HCT116 (cell line): ENCODE measurements at regions not wholly inside any gene's neighbourhood (a gene's known extent, or its start where the extent isn't known, plus 50 kb on each side); places are given as distances from the start of the nearest gene placed in this dataset.

Source experiments
- ATAC-seq: fragments of 200-7000 bp; cut with Tn5 transposase; 2 replicates; pipeline ENCODE4 v1.9.1; 2020; ENCODE audit warnings: mild to moderate bottlenecking, moderate library complexity
- BruUV-seq: library from RNA; stranded (reverse); fragments of 400-500 nt; replicated peaks from 2 replicates; lab custom pipeline; 2021; lab: Mats Ljungman, UMichigan
- CTCF ChIA-PET: fragments of 300-600 bp; sonication (Branson Sonifier 250); formaldehyde crosslinking; loops from one replicate; lab custom pipeline; 2021; ENCODE audit warnings: antibody characterized with exemption; lab: Charles Lee
- POLR2A ChIA-PET: fragments of 300-600, 350-600 bp; sonication (Branson Sonifier 250); formaldehyde crosslinking; loops from one replicate; lab custom pipeline; 2021; ENCODE audit warnings: antibody characterized with exemption; lab: Charles Lee
- RAD21 ChIA-PET, 2 experiments: fragments of 300-600 bp; sonication (Branson Sonifier 250); formaldehyde crosslinking; loops; one replicate each; lab custom pipeline; 2023; ENCODE audit warnings: low total read pairs in 2 of 2; ENCODE audit not compliant: uncharacterized antibody in 2 of 2, unreplicated experiment in 2 of 2, low non-redundant PET in 1 of 2; lab: Charles Lee
- DNase-seq: peaks from one replicate; pipeline ENCODE4 v3.0.0-alpha.2; 2010; ENCODE audit warnings: low read depth, low spot score
- H2AFZ ChIP-seq: fragments of 200-600 bp; shearing (Covaris generic), sonication (generic); 2 replicates; pipeline ENCODE4 v1.6.1; 2017; ENCODE audit warnings: low read depth, mixed run types, mixed read lengths, antibody characterized with exemption, low read length; ENCODE audit not compliant: poor library complexity, severe bottlenecking
- H3K27ac ChIP-seq: 2 replicates; pipeline ENCODE4 v1.5.1; 2012; ENCODE audit warnings: low read depth, low read length
- H3K27me3 ChIP-seq: fragments of 200-600 bp; sonication (generic); 2 replicates; pipeline ENCODE4 v1.6.1; 2016; ENCODE audit warnings: mixed run types, low read length, mixed read lengths; ENCODE audit not compliant: insufficient read depth
- H3K36me3 ChIP-seq, 2 experiments: fragments of 200-500 bp in 1 of 2; fragments of 200-600 bp in 1 of 2; sonication (Bioruptor generic) in 1 of 2; sonication (generic) in 1 of 2; 2 replicates each; pipeline versions ENCODE4 v1.5.1 to v1.6.1; 2014 to 2016; ENCODE audit warnings: low read length in 2 of 2, inconsistent platforms in 1 of 2, mixed read lengths in 1 of 2, mixed run types in 1 of 2; ENCODE audit not compliant: insufficient read depth in 2 of 2, control insufficient read depth in 1 of 2
- H3K4me1 ChIP-seq, 2 experiments: fragments of 200-600 bp in 1 of 2; sonication (generic) in 1 of 2; 2 replicates each; pipeline versions ENCODE4 v1.5.1 to v1.6.1; 2012 to 2017; ENCODE audit warnings: low read length in 2 of 2, inconsistent platforms in 1 of 2, mild to moderate bottlenecking in 1 of 2, mixed read lengths in 1 of 2, mixed run types in 1 of 2, moderate library complexity in 1 of 2; ENCODE audit not compliant: insufficient read depth in 2 of 2, control insufficient read depth in 1 of 2
- H3K4me2 ChIP-seq: fragments of 200-600 bp; sonication (generic); 2 replicates; pipeline ENCODE4 v1.6.1; 2017; ENCODE audit warnings: mixed run types, low read length, mixed read lengths
- H3K4me3 ChIP-seq, 2 experiments: fragments of 200-600 bp in 1 of 2; sonication (generic) in 1 of 2; replicated peaks in 1 of 2; 2 replicates each; pipeline ENCODE4 v1.5.1; 2011 to 2016; ENCODE audit warnings: low read length in 2 of 2, control low read depth in 1 of 2, low read depth in 1 of 2, mild to moderate bottlenecking in 1 of 2, mixed read lengths in 1 of 2, mixed run types in 1 of 2
- H3K79me2 ChIP-seq: fragments of 200-600 bp; sonication (generic); 2 replicates; pipeline ENCODE4 v1.6.1; 2017; ENCODE audit warnings: mild to moderate bottlenecking, mixed run types, low read length, moderate library complexity, mixed read lengths; ENCODE audit not compliant: insufficient read depth
- H3K9ac ChIP-seq: fragments of 200-600 bp; sonication (generic); 2 replicates; pipeline ENCODE4 v1.6.1; 2016; ENCODE audit warnings: low read length, mixed read lengths
- H3K9me2 ChIP-seq: fragments of 200-600 bp; sonication (generic), shearing (Covaris generic); 2 replicates; pipeline ENCODE4 v1.6.1; 2017; ENCODE audit warnings: mixed run types, mild to moderate bottlenecking, moderate library complexity; ENCODE audit not compliant: insufficient read depth
- H3K9me3 ChIP-seq, 2 experiments: fragments of 200-500 bp in 1 of 2; fragments of 200-600 bp in 1 of 2; sonication (Bioruptor generic) in 1 of 2; sonication (generic) in 1 of 2; 2 replicates each; pipeline ENCODE4 v1.6.1; 2014 to 2017; ENCODE audit warnings: low read length in 2 of 2, mixed read lengths in 2 of 2, inconsistent platforms in 1 of 2, low read depth in 1 of 2, mild to moderate bottlenecking in 1 of 2, mixed run types in 1 of 2, moderate library complexity in 1 of 2; ENCODE audit not compliant: control insufficient read depth in 1 of 2, insufficient read depth in 1 of 2
- H4K20me1 ChIP-seq: fragments of 200-600 bp; sonication (generic), shearing (Covaris generic); 2 replicates; pipeline ENCODE4 v1.6.1; 2017; ENCODE audit warnings: mixed run types, mild to moderate bottlenecking, moderate library complexity; ENCODE audit not compliant: insufficient read depth
- CBX3 ChIP-seq: IDR thresholded peaks from 2 replicates; pipeline ENCODE4 v1.6.1; 2012; ENCODE audit warnings: low read depth
- EGR1 ChIP-seq: IDR thresholded peaks from 2 replicates; pipeline ENCODE4 v1.6.1; 2012; ENCODE audit warnings: low read depth
- ELF1 ChIP-seq: IDR thresholded peaks from 2 replicates; pipeline ENCODE4 v1.6.1; 2012; ENCODE audit warnings: low read depth, borderline replicate concordance
- FOSL1 ChIP-seq: IDR thresholded peaks from 2 replicates; pipeline ENCODE4 v1.6.1; 2012; ENCODE audit warnings: low read depth
- POLR2A ChIP-seq: IDR thresholded peaks from 2 replicates; pipeline ENCODE4 v1.7.0; 2011; ENCODE audit warnings: borderline replicate concordance; ENCODE audit not compliant: insufficient read depth, insufficient read length; ENCODE audit errors: extremely low read depth
- POLR2AphosphoS5 ChIP-seq: IDR thresholded peaks from 2 replicates; pipeline ENCODE4 v1.6.1; 2011; ENCODE audit warnings: mild to moderate bottlenecking, low read depth, low read length, moderate library complexity
- RAD21 ChIP-seq: IDR thresholded peaks from 2 replicates; pipeline ENCODE4 v1.6.1; 2012; ENCODE audit warnings: low read depth, mild to moderate bottlenecking
- SIN3A ChIP-seq: IDR thresholded peaks from 2 replicates; pipeline ENCODE4 v1.6.1; 2012; ENCODE audit warnings: low read depth
- TCF7L2 ChIP-seq: IDR thresholded peaks from 2 replicates; pipeline ENCODE4 v1.7.0; 2011; ENCODE audit warnings: borderline replicate concordance, inconsistent platforms; ENCODE audit not compliant: insufficient read depth, insufficient read length; ENCODE audit errors: extremely low read depth
- YY1 ChIP-seq: IDR thresholded peaks from 2 replicates; pipeline ENCODE4 v1.6.1; 2011; ENCODE audit warnings: low read length, low read depth, moderate library complexity, mild to moderate bottlenecking; ENCODE audit not compliant: insufficient replicate concordance; ENCODE audit errors: extremely low read depth
- ZFX ChIP-seq: fragments of 450-650 bp; IDR thresholded peaks from 2 replicates; pipeline ENCODE4 v1.6.1; 2017
- ZNF274 ChIP-seq: fragments of 200-500 bp; sonication (Bioruptor generic); IDR thresholded peaks from 2 replicates; pipeline ENCODE4 v1.6.1; 2014; ENCODE audit warnings: mild to moderate bottlenecking, low read depth, low read length, inconsistent platforms
- intact Hi-C: fragments of 100-400 bp; cut with micrococcal nuclease; formaldehyde crosslinking; loops from 2 replicates; pipeline ENCODE4 v1.10.0; 2022
- TF ChIP-seq, protein P1 (sequence below), 3 experiments: fragments of 200-600 bp in 1 of 3; sonication (generic) in 1 of 3; IDR thresholded peaks in 2 of 3; conservative IDR thresholded peaks in 1 of 3; 2 replicates each; pipeline ENCODE4 v1.5.1; 2012 to 2017; ENCODE audit warnings: low read depth in 2 of 3, low read length in 2 of 3, antibody characterized with exemption in 1 of 3, borderline replicate concordance in 1 of 3, control low read depth in 1 of 3, mild to moderate bottlenecking in 1 of 3, mixed read lengths in 1 of 3, mixed run types in 1 of 3, moderate library complexity in 1 of 3; ENCODE audit not compliant: insufficient read depth in 1 of 3
- TF ChIP-seq, protein P2 (sequence below): IDR thresholded peaks from 2 replicates; pipeline ENCODE4 v1.6.1; 2011; ENCODE audit warnings: mild to moderate bottlenecking, low read length, moderate library complexity; ENCODE audit not compliant: insufficient replicate concordance; ENCODE audit errors: extremely low read depth
- TF ChIP-seq, protein P3 (sequence below): IDR thresholded peaks from 2 replicates; pipeline ENCODE4 v1.6.1; 2012; ENCODE audit warnings: low read depth
- TF ChIP-seq, protein P4 (sequence below): IDR thresholded peaks from 2 replicates; pipeline ENCODE4 v1.6.1; 2012

DNA sequence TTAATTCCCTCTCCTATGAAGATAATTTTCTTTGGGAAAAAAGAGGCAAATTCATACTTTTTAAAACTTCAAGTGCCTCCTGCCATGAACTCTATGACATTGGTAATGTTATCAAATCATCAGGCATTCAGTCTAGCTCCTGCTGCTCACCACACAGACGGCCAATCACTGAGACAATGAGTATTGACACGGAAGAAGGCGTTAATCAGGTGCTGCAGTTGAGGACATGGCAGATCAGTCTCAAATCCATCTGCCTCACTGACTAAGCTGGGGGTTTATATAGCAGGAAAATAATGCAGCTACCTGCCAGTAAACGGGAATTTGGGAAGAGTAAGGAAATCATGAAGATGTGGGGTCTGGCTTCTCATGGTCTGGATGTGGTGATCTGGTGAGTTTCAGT lies 1087.7 kb downstream of the CDH9 start:
- Histone ChIP-seq H3K4me3 (no peak overlapping the region), H3K9ac (no peak overlapping the region), H3K9me2 (no peaks in the 10 kb centered on the region), H2AFZ (no peak overlapping the region), H3K79me2 (no peaks in the 10 kb centered on the region), H3K36me3 (no peaks in the 10 kb centered on the region), H3K4me2 (no peak overlapping the region), H3K9me3 (peaks cover 17 to 24% of the 10 kb centered on the region in 2 experiments; a peak in 3 of 4 replicates), H3K27ac (no peak overlapping the region), H3K27me3 (no peaks in the 10 kb centered on the region), H3K4me1 (no peaks in the 10 kb centered on the region), H4K20me1 (no peaks in the 10 kb centered on the region)
- DNase-seq (no peak), ATAC-seq (no peak)
- intact Hi-C loops, result no loop called here
- no TSS peak for BruUV-seq
- ChIA-PET CTCF (no interaction called here), POLR2A (no interaction called here), RAD21 (no interaction called here)
- TF ChIP-seq EGR1 (no peak), ZFX (no peak), ZNF274 (no peak), TCF7L2 (no peak), SIN3A (no peak), POLR2A (no peak), FOSL1 (no peak), ELF1 (no peak), CBX3 (no peak), YY1 (no peak), POLR2AphosphoS5 (no peak), RAD21 (no peak)
- TF ChIP-seq, protein P1, sequence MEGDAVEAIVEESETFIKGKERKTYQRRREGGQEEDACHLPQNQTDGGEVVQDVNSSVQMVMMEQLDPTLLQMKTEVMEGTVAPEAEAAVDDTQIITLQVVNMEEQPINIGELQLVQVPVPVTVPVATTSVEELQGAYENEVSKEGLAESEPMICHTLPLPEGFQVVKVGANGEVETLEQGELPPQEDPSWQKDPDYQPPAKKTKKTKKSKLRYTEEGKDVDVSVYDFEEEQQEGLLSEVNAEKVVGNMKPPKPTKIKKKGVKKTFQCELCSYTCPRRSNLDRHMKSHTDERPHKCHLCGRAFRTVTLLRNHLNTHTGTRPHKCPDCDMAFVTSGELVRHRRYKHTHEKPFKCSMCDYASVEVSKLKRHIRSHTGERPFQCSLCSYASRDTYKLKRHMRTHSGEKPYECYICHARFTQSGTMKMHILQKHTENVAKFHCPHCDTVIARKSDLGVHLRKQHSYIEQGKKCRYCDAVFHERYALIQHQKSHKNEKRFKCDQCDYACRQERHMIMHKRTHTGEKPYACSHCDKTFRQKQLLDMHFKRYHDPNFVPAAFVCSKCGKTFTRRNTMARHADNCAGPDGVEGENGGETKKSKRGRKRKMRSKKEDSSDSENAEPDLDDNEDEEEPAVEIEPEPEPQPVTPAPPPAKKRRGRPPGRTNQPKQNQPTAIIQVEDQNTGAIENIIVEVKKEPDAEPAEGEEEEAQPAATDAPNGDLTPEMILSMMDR (IDR thresholded peaks at IDR 0.05 in 2 of 3, conservative IDR thresholded peaks at IDR 0.05 in 1 of 3; ENCODE audit: borderline replicate concordance in 1 of 3, insufficient read depth in 1 of 3, low read depth in 2 of 3, low read length in 2 of 3), result no peak
- TF ChIP-seq, protein P2, sequence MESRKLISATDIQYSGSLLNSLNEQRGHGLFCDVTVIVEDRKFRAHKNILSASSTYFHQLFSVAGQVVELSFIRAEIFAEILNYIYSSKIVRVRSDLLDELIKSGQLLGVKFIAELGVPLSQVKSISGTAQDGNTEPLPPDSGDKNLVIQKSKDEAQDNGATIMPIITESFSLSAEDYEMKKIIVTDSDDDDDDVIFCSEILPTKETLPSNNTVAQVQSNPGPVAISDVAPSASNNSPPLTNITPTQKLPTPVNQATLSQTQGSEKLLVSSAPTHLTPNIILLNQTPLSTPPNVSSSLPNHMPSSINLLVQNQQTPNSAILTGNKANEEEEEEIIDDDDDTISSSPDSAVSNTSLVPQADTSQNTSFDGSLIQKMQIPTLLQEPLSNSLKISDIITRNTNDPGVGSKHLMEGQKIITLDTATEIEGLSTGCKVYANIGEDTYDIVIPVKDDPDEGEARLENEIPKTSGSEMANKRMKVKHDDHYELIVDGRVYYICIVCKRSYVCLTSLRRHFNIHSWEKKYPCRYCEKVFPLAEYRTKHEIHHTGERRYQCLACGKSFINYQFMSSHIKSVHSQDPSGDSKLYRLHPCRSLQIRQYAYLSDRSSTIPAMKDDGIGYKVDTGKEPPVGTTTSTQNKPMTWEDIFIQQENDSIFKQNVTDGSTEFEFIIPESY, result no peak
- TF ChIP-seq, protein P3, sequence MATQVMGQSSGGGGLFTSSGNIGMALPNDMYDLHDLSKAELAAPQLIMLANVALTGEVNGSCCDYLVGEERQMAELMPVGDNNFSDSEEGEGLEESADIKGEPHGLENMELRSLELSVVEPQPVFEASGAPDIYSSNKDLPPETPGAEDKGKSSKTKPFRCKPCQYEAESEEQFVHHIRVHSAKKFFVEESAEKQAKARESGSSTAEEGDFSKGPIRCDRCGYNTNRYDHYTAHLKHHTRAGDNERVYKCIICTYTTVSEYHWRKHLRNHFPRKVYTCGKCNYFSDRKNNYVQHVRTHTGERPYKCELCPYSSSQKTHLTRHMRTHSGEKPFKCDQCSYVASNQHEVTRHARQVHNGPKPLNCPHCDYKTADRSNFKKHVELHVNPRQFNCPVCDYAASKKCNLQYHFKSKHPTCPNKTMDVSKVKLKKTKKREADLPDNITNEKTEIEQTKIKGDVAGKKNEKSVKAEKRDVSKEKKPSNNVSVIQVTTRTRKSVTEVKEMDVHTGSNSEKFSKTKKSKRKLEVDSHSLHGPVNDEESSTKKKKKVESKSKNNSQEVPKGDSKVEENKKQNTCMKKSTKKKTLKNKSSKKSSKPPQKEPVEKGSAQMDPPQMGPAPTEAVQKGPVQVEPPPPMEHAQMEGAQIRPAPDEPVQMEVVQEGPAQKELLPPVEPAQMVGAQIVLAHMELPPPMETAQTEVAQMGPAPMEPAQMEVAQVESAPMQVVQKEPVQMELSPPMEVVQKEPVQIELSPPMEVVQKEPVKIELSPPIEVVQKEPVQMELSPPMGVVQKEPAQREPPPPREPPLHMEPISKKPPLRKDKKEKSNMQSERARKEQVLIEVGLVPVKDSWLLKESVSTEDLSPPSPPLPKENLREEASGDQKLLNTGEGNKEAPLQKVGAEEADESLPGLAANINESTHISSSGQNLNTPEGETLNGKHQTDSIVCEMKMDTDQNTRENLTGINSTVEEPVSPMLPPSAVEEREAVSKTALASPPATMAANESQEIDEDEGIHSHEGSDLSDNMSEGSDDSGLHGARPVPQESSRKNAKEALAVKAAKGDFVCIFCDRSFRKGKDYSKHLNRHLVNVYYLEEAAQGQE, result no peak
- TF ChIP-seq, protein P4, sequence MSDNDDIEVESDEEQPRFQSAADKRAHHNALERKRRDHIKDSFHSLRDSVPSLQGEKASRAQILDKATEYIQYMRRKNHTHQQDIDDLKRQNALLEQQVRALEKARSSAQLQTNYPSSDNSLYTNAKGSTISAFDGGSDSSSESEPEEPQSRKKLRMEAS, result no peak
